C4-2B (cell line): ENCODE measurements at regions not wholly inside any gene's neighbourhood (a gene's known extent, or its start where the extent isn't known, plus 50 kb on each side); places are given as distances from the start of the nearest gene placed in this dataset.

Experiments
- ZFX ChIP-seq: fragments of 450-650 bp; IDR thresholded peaks from 2 replicates; pipeline ENCODE4 v1.6.1; 2017
- TF ChIP-seq, protein P1 (sequence below): fragments of 450-650 bp; conservative IDR thresholded peaks from 2 replicates; pipeline ENCODE4 v1.5.1; 2017; ENCODE audit warnings: mild to moderate bottlenecking

DNA sequence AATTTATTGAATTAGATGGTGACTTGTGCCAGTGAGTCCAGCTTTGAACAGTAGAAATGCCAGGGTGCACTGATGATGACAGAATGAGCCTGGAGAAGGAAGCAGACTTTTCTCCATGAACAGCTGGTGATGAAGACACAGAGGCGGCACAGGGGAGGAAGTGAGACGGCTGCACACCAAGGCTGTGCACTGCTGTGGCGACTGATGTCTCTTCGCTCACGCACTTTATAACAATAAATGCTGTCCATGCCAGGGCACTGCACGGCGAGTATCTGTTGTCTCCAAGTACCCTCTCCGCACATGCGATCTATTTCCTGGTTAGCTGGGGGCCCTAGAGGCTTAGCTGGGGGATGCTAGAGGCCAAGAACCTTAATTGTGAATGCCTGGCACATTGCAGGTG, 175.2 kb downstream of the TMEM200C start:
- TF ChIP-seq, protein P1, sequence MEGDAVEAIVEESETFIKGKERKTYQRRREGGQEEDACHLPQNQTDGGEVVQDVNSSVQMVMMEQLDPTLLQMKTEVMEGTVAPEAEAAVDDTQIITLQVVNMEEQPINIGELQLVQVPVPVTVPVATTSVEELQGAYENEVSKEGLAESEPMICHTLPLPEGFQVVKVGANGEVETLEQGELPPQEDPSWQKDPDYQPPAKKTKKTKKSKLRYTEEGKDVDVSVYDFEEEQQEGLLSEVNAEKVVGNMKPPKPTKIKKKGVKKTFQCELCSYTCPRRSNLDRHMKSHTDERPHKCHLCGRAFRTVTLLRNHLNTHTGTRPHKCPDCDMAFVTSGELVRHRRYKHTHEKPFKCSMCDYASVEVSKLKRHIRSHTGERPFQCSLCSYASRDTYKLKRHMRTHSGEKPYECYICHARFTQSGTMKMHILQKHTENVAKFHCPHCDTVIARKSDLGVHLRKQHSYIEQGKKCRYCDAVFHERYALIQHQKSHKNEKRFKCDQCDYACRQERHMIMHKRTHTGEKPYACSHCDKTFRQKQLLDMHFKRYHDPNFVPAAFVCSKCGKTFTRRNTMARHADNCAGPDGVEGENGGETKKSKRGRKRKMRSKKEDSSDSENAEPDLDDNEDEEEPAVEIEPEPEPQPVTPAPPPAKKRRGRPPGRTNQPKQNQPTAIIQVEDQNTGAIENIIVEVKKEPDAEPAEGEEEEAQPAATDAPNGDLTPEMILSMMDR: no peak
- no peak for TF ChIP-seq ZFX
